ENCODE measurements at regions not wholly inside any gene's neighbourhood (a gene's known extent, or its start where the extent isn't known, plus 50 kb on each side); places are given as distances from the start of the nearest gene placed in this dataset.

GRCh38 chr13:73635166-73635787 is 498.9 kb downstream of the KLF12 start:
- Histone ChIP-seq H3K9me3 (ENCODE audit: low read depth) (no peaks in the 10 kb centered on the region), H3K27me3 (no peaks in the 10 kb centered on the region)
- no peak for DNase-seq (ENCODE audit: low read depth in 1 of 2, low spot score in 1 of 2)

GRCh38 chr13:73633817-73634460 is 500.3 kb downstream of the KLF12 start:
- Histone ChIP-seq H3K4me1 (ENCODE audit: low read depth) (no peaks in the 10 kb centered on the region), H3K4me3 (no peak overlapping the region), H3K9me3 (ENCODE audit: low read depth) (no peaks in the 10 kb centered on the region), H3K27me3 (no peaks in the 10 kb centered on the region), H3K27ac (no peak overlapping the region), H3K36me3 (no peaks in the 10 kb centered on the region)
- DNase-seq (ENCODE audit: low read depth in 1 of 2, low spot score in 1 of 2): peak in 1 of 2 donors; percentile 10
- TF ChIP-seq CTCF (IDR thresholded peaks at IDR 0.05; ENCODE audit: low read depth, low read length): no peak

More at GRCh38 chr13:73635166-73635787, 498.9 kb downstream of the KLF12 start:
- no peak for TF ChIP-seq CTCF (IDR thresholded peaks at IDR 0.05; ENCODE audit: low read depth, low read length)
- H3K36me3 ChIP-seq: no peaks in the 10 kb centered on the region
- H3K4me1 ChIP-seq (ENCODE audit: low read depth): no peaks in the 10 kb centered on the region
- no peak overlapping the region for H3K27ac ChIP-seq
- H3K4me3 ChIP-seq: no peak overlapping the region

- H3K27ac ChIP-seq: no peak overlapping the region
- no peaks in the 10 kb centered on the region for H3K9me3 ChIP-seq (ENCODE audit: low read depth)
- H3K27me3 ChIP-seq: no peaks in the 10 kb centered on the region
- no peak for DNase-seq (ENCODE audit: low read depth in 1 of 2, low spot score in 1 of 2)
- no peak for TF ChIP-seq CTCF (IDR thresholded peaks at IDR 0.05; ENCODE audit: low read depth, low read length)
- H3K36me3 ChIP-seq: no peaks in the 10 kb centered on the region
- H3K4me1 ChIP-seq (ENCODE audit: low read depth): no peaks in the 10 kb centered on the region
- no peak overlapping the region for H3K4me3 ChIP-seq
Measured at GRCh38 chr13:73631411-73631810, 502.8 kb downstream of the KLF12 start.

GRCh38 chr13:73625562-73626339 is 508.5 kb downstream of the KLF12 start:
- Histone ChIP-seq H3K9me3 (ENCODE audit: low read depth) (no peaks in the 10 kb centered on the region), H3K4me1 (ENCODE audit: low read depth) (no peaks in the 10 kb centered on the region), H3K27ac (no peak overlapping the region), H3K36me3 (no peaks in the 10 kb centered on the region), H3K27me3 (no peaks in the 10 kb centered on the region), H3K4me3 (no peak overlapping the region)
- no peak for TF ChIP-seq CTCF (IDR thresholded peaks at IDR 0.05; ENCODE audit: low read depth, low read length)
- DNase-seq (ENCODE audit: low read depth in 1 of 2, low spot score in 1 of 2): no peak

- TF ChIP-seq CTCF (IDR thresholded peaks at IDR 0.05; ENCODE audit: low read depth, low read length): no peak
- DNase-seq (ENCODE audit: low read depth in 1 of 2, low spot score in 1 of 2): no peak
Measured at GRCh38 chr13:73623281-73623680, 510.9 kb downstream of the KLF12 start.

More at GRCh38 chr13:73623281-73623680, 510.9 kb downstream of the KLF12 start:
- no peaks in the 10 kb centered on the region for H3K27me3 ChIP-seq
- H3K36me3 ChIP-seq: no peaks in the 10 kb centered on the region
- no peaks in the 10 kb centered on the region for H3K9me3 ChIP-seq (ENCODE audit: low read depth)
- no peaks in the 10 kb centered on the region for H3K4me1 ChIP-seq (ENCODE audit: low read depth)
- no peak overlapping the region for H3K27ac ChIP-seq
- no peak overlapping the region for H3K4me3 ChIP-seq

Data from cardiac muscle cell (in vitro differentiated cells and primary cell).